ENCODE measurements at regions not wholly inside any gene's neighbourhood (a gene's known extent, or its start where the extent isn't known, plus 50 kb on each side); places are given as distances from the start of the nearest gene placed in this dataset.
"Not testable (repeated sequence)": the region's sequence is repeated elsewhere in the genome, so short reads cannot be mapped to it uniquely, and the experiment has no call there.

GRCh38 chr5:104840284-104840683 lies 1277.7 kb upstream of the NUDT12 start:
- H3K27ac ChIP-seq: no peak overlapping the region
- DNase-seq (ENCODE audit: low spot score): no peak
- no peaks in the 10 kb centered on the region for H3K4me1 ChIP-seq
- H3K9me3 ChIP-seq: no peaks in the 10 kb centered on the region
- TF ChIP-seq, protein P1, sequence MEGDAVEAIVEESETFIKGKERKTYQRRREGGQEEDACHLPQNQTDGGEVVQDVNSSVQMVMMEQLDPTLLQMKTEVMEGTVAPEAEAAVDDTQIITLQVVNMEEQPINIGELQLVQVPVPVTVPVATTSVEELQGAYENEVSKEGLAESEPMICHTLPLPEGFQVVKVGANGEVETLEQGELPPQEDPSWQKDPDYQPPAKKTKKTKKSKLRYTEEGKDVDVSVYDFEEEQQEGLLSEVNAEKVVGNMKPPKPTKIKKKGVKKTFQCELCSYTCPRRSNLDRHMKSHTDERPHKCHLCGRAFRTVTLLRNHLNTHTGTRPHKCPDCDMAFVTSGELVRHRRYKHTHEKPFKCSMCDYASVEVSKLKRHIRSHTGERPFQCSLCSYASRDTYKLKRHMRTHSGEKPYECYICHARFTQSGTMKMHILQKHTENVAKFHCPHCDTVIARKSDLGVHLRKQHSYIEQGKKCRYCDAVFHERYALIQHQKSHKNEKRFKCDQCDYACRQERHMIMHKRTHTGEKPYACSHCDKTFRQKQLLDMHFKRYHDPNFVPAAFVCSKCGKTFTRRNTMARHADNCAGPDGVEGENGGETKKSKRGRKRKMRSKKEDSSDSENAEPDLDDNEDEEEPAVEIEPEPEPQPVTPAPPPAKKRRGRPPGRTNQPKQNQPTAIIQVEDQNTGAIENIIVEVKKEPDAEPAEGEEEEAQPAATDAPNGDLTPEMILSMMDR (IDR thresholded peaks at IDR 0.05): no peak
- no peaks in the 10 kb centered on the region for H3K36me3 ChIP-seq
- no peak overlapping the region for H3K4me3 ChIP-seq
- no peaks in the 10 kb centered on the region for H3K27me3 ChIP-seq

- not testable (repeated sequence) for H3K4me1 ChIP-seq; H3K27me3 ChIP-seq; DNase-seq (ENCODE audit: low spot score); H3K36me3 ChIP-seq; H3K27ac ChIP-seq; H3K4me3 ChIP-seq; H3K9me3 ChIP-seq
Measured at GRCh38 chr5:104831515-104831914, 1268.9 kb upstream of the NUDT12 start.

- H3K9me3 ChIP-seq: no peaks in the 10 kb centered on the region
- TF ChIP-seq, protein P1 (IDR thresholded peaks at IDR 0.05): no peak
Measured at GRCh38 chr5:104821606-104822005, 1259.0 kb upstream of the NUDT12 start.

GRCh38 chr5:104817127-104817526 lies 1254.5 kb upstream of the NUDT12 start:
- H3K27me3 ChIP-seq: no peaks in the 10 kb centered on the region
- H3K9me3 ChIP-seq: no peaks in the 10 kb centered on the region
- H3K4me1 ChIP-seq: no peaks in the 10 kb centered on the region
- no peak for DNase-seq (ENCODE audit: low spot score)
- TF ChIP-seq, protein P1 (IDR thresholded peaks at IDR 0.05): no peak
- no peak overlapping the region for H3K27ac ChIP-seq
- no peaks in the 10 kb centered on the region for H3K36me3 ChIP-seq
- no peak overlapping the region for H3K4me3 ChIP-seq

More at GRCh38 chr5:104821606-104822005, 1259.0 kb upstream of the NUDT12 start:
- DNase-seq (ENCODE audit: low spot score): no peak
- Histone ChIP-seq H3K4me1 (no peaks in the 10 kb centered on the region), H3K4me3 (no peak overlapping the region), H3K27ac (no peak overlapping the region), H3K27me3 (no peaks in the 10 kb centered on the region), H3K36me3 (no peaks in the 10 kb centered on the region)

- TF ChIP-seq, protein P1 (IDR thresholded peaks at IDR 0.05): no peak
- no peaks in the 10 kb centered on the region for H3K4me1 ChIP-seq
- H3K27me3 ChIP-seq: no peaks in the 10 kb centered on the region
- no peak for DNase-seq (ENCODE audit: low spot score)
- no peak overlapping the region for H3K27ac ChIP-seq
- no peaks in the 10 kb centered on the region for H3K9me3 ChIP-seq
- no peaks in the 10 kb centered on the region for H3K36me3 ChIP-seq
- no peak overlapping the region for H3K4me3 ChIP-seq
Measured at GRCh38 chr5:104815212-104815611, 1252.6 kb upstream of the NUDT12 start.

DNA sequence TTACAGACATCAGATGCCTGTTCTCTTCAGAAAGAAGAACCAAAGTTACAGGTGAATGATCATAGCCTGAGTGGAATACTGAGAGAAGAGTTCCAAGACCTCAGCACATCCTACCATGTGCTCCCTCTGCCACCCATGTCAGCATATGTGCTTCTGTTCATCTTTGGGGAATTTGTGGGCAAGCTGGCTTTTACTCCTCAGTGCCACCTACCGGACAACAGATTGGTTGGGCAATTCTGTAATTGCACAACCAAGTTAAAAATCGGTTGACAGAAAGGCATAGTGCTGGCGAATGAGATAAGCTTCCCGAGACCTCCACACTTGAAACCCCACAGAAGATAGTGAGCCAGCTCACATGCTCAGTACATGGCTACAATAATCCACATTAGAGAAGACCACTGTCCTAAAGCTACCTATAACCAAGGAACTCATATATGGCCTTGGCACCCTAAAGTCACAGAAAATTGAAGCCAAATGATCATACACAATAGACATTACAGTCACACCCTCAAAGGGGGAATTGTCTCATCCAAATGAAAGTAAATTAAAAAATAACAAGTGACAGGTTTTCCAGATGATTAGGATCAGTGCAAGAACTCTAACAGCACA lies 1238.0 kb upstream of the NUDT12 start:
- no peaks in the 10 kb centered on the region for H3K4me1 ChIP-seq
- no peaks in the 10 kb centered on the region for H3K27me3 ChIP-seq
- no peak overlapping the region for H3K4me3 ChIP-seq
- H3K36me3 ChIP-seq: no peaks in the 10 kb centered on the region
- no peak for DNase-seq (ENCODE audit: low spot score)
- H3K9me3 ChIP-seq: no peaks in the 10 kb centered on the region
- H3K27ac ChIP-seq: no peak overlapping the region
- TF ChIP-seq, protein P1 (IDR thresholded peaks at IDR 0.05): no peak
